GM21529 (cell line): ENCODE measurements at regions not wholly inside any gene's neighbourhood (a gene's known extent, or its start where the extent isn't known, plus 50 kb on each side); places are given as distances from the start of the nearest gene placed in this dataset.
A peak's percentile ranks its signal among the peaks of the same experiment; 100 is the strongest.

Experiments
- ATAC-seq: cut with Tn5 transposase; IDR thresholded peaks from one replicate; pipeline ENCODE4 v1.9.1; 2021; ENCODE audit not compliant: unreplicated experiment

DNA sequence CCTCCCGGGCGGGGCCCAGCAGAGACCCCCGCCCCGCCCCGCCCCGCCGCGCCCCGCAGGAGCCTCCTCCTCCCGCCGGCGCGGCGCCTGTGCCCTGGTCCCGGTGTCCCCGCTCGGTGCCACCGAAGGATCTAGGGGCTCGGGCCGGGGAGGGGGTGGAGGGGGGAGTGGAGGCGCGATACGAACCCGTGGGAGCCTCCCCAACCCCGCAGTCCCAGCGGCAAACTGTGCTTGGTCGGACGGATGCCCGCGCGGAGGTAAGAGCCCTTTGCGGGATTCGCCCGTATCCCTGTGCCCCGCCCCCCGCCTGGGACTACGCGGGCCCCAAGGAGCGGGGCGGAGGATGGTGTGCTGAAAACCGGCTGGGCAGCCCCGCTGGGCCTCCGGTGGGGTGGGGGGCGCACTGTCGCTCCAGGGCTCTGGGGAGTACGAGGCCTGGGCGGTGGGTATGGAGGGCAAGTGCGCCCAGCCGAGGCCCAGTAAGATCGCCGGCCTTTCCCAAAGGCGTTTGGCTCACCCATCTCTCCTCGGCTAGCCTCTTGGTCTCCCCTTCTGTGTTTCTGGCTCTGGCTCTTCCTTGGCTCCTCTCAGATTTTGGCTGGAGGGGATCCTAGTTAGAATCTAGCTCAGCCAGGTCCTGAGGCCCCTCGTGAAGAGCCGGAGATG, 65.6 kb upstream of the POLG start:
- peak; percentile 27 for ATAC-seq

DNA sequence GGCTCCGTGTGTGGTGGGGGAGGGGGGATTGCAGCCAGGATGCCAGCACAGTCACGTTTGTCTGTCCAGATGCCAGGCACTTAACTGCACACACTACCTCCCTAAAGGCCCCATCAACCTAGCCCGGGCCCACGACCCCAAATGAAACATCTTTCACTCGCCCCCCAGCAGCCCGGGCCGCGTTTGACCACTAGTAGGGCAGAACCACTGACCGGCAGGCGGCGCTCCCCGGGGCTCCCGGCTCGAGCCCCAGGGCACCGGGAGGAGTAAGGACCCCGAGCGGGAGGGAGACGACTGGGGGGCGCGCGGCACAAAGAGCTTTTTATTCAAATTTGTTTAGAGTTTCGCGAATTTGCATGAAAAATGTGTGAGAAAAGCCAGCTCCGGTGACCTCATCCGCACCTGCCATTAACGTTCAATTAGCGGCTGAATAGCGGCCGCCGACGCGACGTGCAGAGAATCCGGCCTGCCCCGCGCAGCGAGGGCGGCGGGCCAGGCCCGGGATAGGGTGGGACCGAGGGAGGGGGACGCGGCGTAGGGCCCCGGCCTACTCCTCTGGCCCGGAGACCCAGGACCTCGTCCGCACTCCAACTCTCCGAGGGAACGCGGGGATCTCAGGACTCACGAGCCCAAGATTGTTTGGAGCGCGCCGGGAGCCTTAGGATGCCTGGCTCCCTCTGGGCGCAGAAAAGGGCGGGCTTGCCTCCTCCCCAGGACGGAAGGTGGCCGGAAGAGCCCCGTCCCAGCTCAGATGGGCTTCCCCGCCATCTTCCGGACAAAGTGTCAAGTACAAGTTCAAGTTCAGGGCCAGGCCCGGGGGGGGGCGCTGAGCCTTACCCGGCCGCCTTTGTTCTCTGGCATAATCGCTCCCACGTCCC, 64.9 kb upstream of the POLG start:
- peak; percentile 76 for ATAC-seq

GRCh38 chr15:89398896-89399237, 64.2 kb upstream of the POLG start:
- no peak for ATAC-seq

GRCh38 chr15:89397653-89398023, 63.0 kb upstream of the POLG start:
- no peak for ATAC-seq

DNA sequence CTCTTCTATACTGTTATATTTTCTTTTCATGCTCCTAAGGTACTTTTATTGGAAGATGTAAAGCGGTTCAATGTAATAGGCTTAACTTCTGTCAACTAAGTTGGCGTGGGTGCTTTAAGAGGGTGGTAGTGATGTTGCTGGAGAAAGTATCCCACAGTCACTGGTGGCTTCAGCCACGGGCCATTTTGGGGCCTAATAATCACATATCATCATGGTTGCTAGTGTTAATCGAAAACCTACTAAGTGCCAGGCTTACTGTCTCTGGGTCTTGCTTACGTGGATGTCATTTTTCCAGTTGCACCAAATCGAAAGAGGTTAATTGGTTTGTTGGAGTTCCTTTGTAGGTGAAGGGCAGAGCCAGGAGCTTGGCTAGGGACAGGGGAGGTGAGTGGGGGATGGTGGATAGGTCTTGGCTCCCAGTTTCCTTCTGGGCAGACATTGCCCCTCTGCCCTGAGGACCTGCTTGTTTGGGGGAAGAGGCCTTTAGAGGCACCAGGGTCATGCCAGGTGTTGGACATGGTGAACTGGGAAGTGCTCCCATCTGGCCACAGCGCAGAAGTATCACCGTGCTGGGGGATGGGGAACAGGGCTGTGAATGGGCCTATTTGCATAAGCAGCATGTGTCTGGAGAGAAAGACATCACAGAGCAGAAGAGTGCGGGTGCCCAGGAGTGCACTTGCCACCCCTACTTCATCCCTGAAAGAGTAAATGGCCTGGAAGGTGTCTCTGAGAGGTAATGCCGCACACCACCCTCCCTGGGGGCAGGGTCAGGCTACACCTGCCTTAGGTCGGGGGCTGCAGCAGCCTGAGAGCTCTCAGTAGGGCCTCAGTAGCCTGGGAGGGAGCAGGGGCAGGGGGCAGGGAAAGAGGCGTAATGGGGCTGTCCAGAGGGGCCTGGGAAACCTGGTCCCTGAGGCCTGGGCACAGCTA, 62.4 kb upstream of the POLG start:
- no peak for ATAC-seq

GRCh38 chr15:89395996-89396395, 61.4 kb upstream of the POLG start:
- no peak for ATAC-seq

DNA sequence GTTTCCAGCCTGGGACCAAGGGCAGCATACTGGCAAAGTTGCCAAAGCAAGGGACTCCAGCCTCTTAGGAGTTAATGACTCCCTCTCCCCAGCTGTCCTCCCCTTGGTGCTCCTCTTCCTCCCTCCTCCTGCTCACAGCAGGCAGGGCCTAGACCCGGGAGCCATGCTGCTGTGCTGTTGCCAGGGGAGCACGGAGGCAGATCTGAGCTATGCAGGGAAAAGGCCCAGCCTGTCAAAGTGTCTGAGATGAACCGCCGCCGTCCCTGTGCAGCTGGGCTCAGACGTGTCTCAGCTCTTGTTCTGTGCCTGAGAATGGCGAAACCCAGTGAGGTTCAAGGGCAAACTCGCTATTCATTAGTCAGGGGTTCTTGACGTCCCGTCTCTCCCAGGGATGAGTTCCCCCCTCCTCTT, 60.8 kb upstream of the POLG start:
- no peak for ATAC-seq

GRCh38 chr15:89395031-89395430, 60.4 kb upstream of the POLG start:
- no peak for ATAC-seq

GRCh38 chr15:89393056-89393455, 58.4 kb upstream of the POLG start:
- no peak for ATAC-seq

- no peak for ATAC-seq
These were observed 57.1 kb upstream of the POLG start for GRCh38 chr15:89391685-89392257.

DNA sequence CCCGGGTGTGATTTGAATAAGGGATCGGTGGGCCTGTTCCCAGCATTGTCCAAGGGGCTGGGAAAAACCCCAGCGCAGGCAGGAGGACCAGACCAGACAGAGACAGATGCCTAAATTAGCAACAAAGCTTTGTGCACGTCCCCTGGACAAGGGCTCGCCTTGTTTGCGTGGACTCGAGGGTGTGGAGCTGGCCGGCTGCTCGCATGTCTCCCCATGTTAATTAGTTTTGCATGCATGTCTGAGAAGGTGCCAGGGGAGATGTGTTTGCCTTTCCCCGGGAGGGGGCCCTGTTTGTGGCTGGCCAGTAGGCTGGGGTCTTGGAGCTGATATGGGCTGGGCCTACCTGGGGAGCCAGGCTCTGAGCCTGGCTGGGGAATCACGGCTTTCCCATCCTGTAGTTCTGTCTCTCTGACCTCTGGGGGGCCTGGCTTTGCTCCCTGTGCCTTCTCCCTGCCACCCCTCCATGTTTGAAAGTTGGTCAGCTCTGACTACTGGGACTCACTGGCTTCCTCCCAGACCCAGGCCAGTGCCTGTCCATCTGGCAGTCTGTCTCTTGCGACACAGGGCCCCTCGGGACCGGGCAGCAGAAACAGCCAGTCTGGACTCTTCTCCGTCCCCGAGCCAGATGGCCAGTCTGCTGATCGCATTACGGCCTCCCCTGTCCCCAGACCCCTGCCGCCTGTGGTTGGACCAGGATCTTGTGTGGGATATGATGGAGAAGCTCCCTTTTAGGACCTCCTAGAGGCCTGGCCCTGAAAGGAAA, 55.4 kb upstream of the POLG start:
- ATAC-seq, result no peak

DNA sequence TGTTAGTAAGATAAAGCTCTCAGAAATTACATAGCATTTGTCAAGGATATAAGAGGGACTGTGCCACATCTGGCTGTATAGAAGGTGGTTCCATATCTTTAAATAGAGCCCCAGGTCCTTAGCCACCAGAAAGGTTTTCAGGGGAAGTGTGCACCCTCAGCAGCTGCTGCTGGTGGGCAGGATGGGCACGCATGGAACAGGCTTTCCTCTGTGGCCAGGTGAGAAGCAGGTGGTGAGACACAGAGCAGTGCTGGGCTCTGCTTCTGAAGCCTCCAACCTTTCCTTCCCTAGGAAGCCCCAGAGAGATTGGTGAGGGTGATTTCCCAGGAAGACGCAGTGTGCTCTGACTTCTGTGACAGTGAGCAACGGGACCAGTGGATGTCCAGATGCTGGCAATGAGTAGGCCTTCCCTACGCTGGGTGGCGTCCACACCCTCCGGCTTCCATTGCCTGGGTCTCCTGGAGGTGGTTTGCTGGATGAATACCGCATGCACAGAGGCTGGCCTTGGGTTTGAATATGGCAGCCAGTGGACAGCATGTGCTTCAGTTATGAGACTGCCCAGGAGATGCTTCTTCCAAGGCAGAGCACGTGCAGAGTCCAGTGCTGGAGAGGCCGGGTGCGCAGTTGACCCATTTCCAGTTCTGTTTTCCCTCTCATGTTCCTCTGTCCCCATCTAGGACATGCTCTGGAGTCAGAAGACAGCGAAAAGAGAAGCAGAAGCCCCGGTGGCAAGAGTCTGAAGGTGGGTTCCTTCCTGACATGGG, 52.7 kb upstream of the POLG start:
- no peak for ATAC-seq

- ATAC-seq, result no peak
These were observed 51.1 kb upstream of the POLG start for GRCh38 chr15:89385596-89386331.
